ENCODE measurements at regions not wholly inside any gene's neighbourhood (a gene's known extent, or its start where the extent isn't known, plus 50 kb on each side); places are given as distances from the start of the nearest gene placed in this dataset.

- no peak for ATAC-seq (ENCODE audit: insufficient read depth, low FRiP score)
- Histone ChIP-seq H3K4me3 (no peak overlapping the region), H3K36me3 (ENCODE audit: control insufficient read depth in 4 of 4, insufficient read depth in 4 of 4, low read length in 4 of 4) (no peaks in the 10 kb centered on the region), H3K27ac (ENCODE audit: low read depth in 1 of 2, low read length in 1 of 2) (no peak overlapping the region), H3K9ac (ENCODE audit: insufficient read depth in 1 of 2, low read length in 2 of 2) (no peak overlapping the region), H3K9me3 (ENCODE audit: control insufficient read depth in 4 of 4, insufficient read depth in 3 of 4, low read length in 3 of 4) (peaks cover 0 to 3% (median 1%) of the 10 kb centered on the region in 4 donors), H3K27me3 (ENCODE audit: control insufficient read depth in 3 of 3, insufficient read depth in 3 of 3, low read length in 2 of 3) (no peaks in the 10 kb centered on the region), H3K4me1 (ENCODE audit: control insufficient read depth in 5 of 5, insufficient read depth in 5 of 5, low read length in 5 of 5) (no peaks in the 10 kb centered on the region)
- no peak for DNase-seq
- TF ChIP-seq CTCF (IDR thresholded peaks at IDR 0.05; ENCODE audit: control extremely low read depth, extremely low read depth), result no peak
Measured at GRCh38 chr3:102112704-102113230, 263.5 kb downstream of the NFKBIZ start.

DNA sequence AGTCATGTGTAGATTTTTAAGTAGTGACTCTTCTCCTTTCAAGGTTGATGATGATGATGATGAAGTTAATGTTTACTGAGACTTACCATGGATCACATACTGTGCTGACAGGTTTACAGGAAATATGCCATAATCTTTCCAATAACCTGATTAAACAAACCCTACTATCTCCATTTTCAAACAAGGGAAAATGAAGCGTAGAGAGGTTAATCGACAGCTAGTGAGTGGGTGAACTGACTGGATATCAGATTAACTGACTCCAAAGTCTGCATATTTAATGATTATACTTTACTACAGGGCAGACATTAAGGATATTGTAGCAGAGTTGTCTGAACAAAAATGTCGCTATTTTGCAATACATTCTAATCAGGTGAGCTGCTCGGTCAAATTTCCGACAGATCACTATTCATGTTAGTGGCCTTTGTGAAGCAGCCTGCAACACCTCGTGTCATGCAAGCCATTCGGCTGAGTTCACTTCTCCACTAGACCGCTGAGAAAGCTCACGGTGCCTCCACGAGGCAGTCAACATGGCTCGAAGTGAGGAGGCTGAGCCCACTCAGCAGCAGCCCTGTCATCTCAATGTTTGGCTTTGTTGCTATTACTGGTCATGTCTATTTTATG lies 264.2 kb downstream of the NFKBIZ start:
- TF ChIP-seq CTCF (IDR thresholded peaks at IDR 0.05; ENCODE audit: control extremely low read depth, extremely low read depth), result no peak
- DNase-seq, result peak; percentile 14 to 37 (median 25)
- Histone ChIP-seq H3K9me3 (ENCODE audit: control insufficient read depth in 4 of 4, insufficient read depth in 3 of 4, low read length in 3 of 4) (peaks cover 0 to 2% (median 0%) of the 10 kb centered on the region in 4 donors), H3K4me3 (no peak overlapping the region), H3K36me3 (ENCODE audit: control insufficient read depth in 4 of 4, insufficient read depth in 4 of 4, low read length in 4 of 4) (no peaks in the 10 kb centered on the region), H3K27ac (ENCODE audit: low read depth in 1 of 2, low read length in 1 of 2) (no peak overlapping the region), H3K4me1 (ENCODE audit: control insufficient read depth in 5 of 5, insufficient read depth in 5 of 5, low read length in 5 of 5) (no peaks in the 10 kb centered on the region), H3K9ac (ENCODE audit: insufficient read depth in 1 of 2, low read length in 2 of 2) (no peak overlapping the region), H3K27me3 (ENCODE audit: control insufficient read depth in 3 of 3, insufficient read depth in 3 of 3, low read length in 2 of 3) (no peaks in the 10 kb centered on the region)
- 79 to 86% methylated on average over 11 of the region's 11 CpGs for WGBS, 2 donors
- no peak for ATAC-seq (ENCODE audit: insufficient read depth, low FRiP score)

GRCh38 chr3:102114264-102114979 lies 265.1 kb downstream of the NFKBIZ start:
- no peak overlapping the region for H3K27ac ChIP-seq (ENCODE audit: low read depth in 1 of 2, low read length in 1 of 2)
- H3K4me3 ChIP-seq, result no peak overlapping the region
- H3K9ac ChIP-seq (ENCODE audit: insufficient read depth in 1 of 2, low read length in 2 of 2), result no peak overlapping the region
- no peak for ATAC-seq (ENCODE audit: insufficient read depth, low FRiP score)
- H3K27me3 ChIP-seq (ENCODE audit: control insufficient read depth in 3 of 3, insufficient read depth in 3 of 3, low read length in 2 of 3), result no peaks in the 10 kb centered on the region
- TF ChIP-seq CTCF (IDR thresholded peaks at IDR 0.05; ENCODE audit: control extremely low read depth, extremely low read depth), result no peak
- no peaks in the 10 kb centered on the region for H3K4me1 ChIP-seq (ENCODE audit: control insufficient read depth in 5 of 5, insufficient read depth in 5 of 5, low read length in 5 of 5)
- no peaks in the 10 kb centered on the region for H3K36me3 ChIP-seq (ENCODE audit: control insufficient read depth in 4 of 4, insufficient read depth in 4 of 4, low read length in 4 of 4)
- WGBS, 2 donors, result 46 to 64% methylated on average over 7 of the region's 7 CpGs
- peaks cover 0 to 2% (median 0%) of the 10 kb centered on the region in 4 donors for H3K9me3 ChIP-seq (ENCODE audit: control insufficient read depth in 4 of 4, insufficient read depth in 3 of 4, low read length in 3 of 4)
- no peak for DNase-seq

All from lung (tissue), 11 donors.